ENCODE measurements at regions not wholly inside any gene's neighbourhood (a gene's known extent, or its start where the extent isn't known, plus 50 kb on each side); places are given as distances from the start of the nearest gene placed in this dataset.

GRCh38 chr5:158159621-158160020 is 300.7 kb upstream of the CLINT1 start:
- no peak for DNase-seq (ENCODE audit: low read depth)

GRCh38 chr5:158155811-158156505 is 297.0 kb upstream of the CLINT1 start:
- DNase-seq (ENCODE audit: low read depth): no peak

GRCh38 chr5:158155067-158155466 is 296.1 kb upstream of the CLINT1 start:
- no peak for DNase-seq (ENCODE audit: low read depth)

GRCh38 chr5:158154226-158155005 is 295.5 kb upstream of the CLINT1 start:
- no peak for DNase-seq (ENCODE audit: low read depth)

GRCh38 chr5:158153508-158153907 is 294.6 kb upstream of the CLINT1 start:
- no peak for DNase-seq (ENCODE audit: low read depth)

- no peak for DNase-seq (ENCODE audit: low read depth)
Measured at GRCh38 chr5:158152136-158152535, 293.2 kb upstream of the CLINT1 start.

- DNase-seq (ENCODE audit: low read depth): no peak
Measured at GRCh38 chr5:158147227-158147626, 288.3 kb upstream of the CLINT1 start.

- no peak for DNase-seq (ENCODE audit: low read depth)
Measured at GRCh38 chr5:158145827-158146226, 286.9 kb upstream of the CLINT1 start.

GRCh38 chr5:158143081-158143480 is 284.1 kb upstream of the CLINT1 start:
- DNase-seq (ENCODE audit: low read depth): no peak

GRCh38 chr5:158142156-158142555 is 283.2 kb upstream of the CLINT1 start:
- no peak for DNase-seq (ENCODE audit: low read depth)

- no peak for DNase-seq (ENCODE audit: low read depth)
Measured at GRCh38 chr5:158140120-158140731, 281.3 kb upstream of the CLINT1 start.

- no peak for DNase-seq (ENCODE audit: low read depth)
Measured at GRCh38 chr5:158139161-158139560, 280.2 kb upstream of the CLINT1 start.

- no peak for DNase-seq (ENCODE audit: low read depth)
Measured at GRCh38 chr5:158135682-158136179, 276.8 kb upstream of the CLINT1 start.

- DNase-seq (ENCODE audit: low read depth): no peak
Measured at GRCh38 chr5:158133369-158133768, 274.4 kb upstream of the CLINT1 start.

- DNase-seq (ENCODE audit: low read depth): no peak
Measured at GRCh38 chr5:158127536-158127935, 268.6 kb upstream of the CLINT1 start.

GRCh38 chr5:158126442-158127405 is 267.8 kb upstream of the CLINT1 start:
- no peak for DNase-seq (ENCODE audit: low read depth)

- DNase-seq (ENCODE audit: low read depth): no peak
Measured at GRCh38 chr5:158124606-158125316, 265.8 kb upstream of the CLINT1 start.

- no peak for DNase-seq (ENCODE audit: low read depth)
Measured at GRCh38 chr5:158123595-158123994, 264.6 kb upstream of the CLINT1 start.

GRCh38 chr5:158121678-158122077 is 262.7 kb upstream of the CLINT1 start:
- no peak for DNase-seq (ENCODE audit: low read depth)

GRCh38 chr5:158120760-158121159 is 261.8 kb upstream of the CLINT1 start:
- DNase-seq (ENCODE audit: low read depth): no peak
